ENCODE measurements at regions not wholly inside any gene's neighbourhood (a gene's known extent, or its start where the extent isn't known, plus 50 kb on each side); places are given as distances from the start of the nearest gene placed in this dataset.

GRCh38 chr16:73993878-73994277 lies 302.7 kb upstream of the PSMD7 start:
- no peak for DNase-seq
- ChIA-PET CTCF (ENCODE audit: partially characterized antibody) (no interaction called here), POLR2A (ENCODE audit: partially characterized antibody) (no interaction called here)
- intact Hi-C loops (cut with micrococcal nuclease): no loop called here
- Mint-ChIP-seq H3K9me3 (peaks cover 0 to 15% (median 0%) of the 10 kb centered on the region in 8 donors), H3K27ac (no peak overlapping the region), H3K4me3 (no peak overlapping the region), H3K36me3 (no peaks in the 10 kb centered on the region), H3K27me3 (no peaks in the 10 kb centered on the region), H3K4me1 (no peaks in the 10 kb centered on the region)
- H3K9me3 ChIP-seq (ENCODE audit: control insufficient read depth in 1 of 2, low read length in 2 of 2): no peaks in the 10 kb centered on the region
- H3K27me3 ChIP-seq (ENCODE audit: insufficient read depth, low read length): no peaks in the 10 kb centered on the region
- no peaks in the 10 kb centered on the region for H3K36me3 ChIP-seq (ENCODE audit: insufficient read depth, low read length)
- no peak overlapping the region for H3K27ac ChIP-seq (ENCODE audit: low read depth, low read length)
- H3K4me1 ChIP-seq (ENCODE audit: insufficient read depth, low read length): no peaks in the 10 kb centered on the region
- no peak overlapping the region for H3K4me3 ChIP-seq (ENCODE audit: low read length in 2 of 2)

DNA sequence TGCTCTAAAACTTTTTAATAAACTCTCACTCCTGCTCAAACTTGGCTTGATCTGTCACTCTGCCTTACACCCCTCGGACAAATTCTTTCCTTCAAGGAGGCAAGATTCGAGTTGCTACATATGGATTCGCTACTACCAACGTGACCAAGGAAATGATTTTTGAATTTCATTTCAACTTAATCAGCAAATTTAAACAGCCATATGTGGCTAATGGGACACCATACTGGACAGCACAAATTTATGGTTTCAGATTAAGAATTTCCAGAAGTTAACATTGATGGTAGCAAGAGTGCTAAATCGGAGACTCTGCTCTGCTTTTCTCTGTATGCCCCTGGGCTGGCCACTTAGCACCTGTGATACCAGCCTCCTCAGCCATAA lies 318.2 kb upstream of the PSMD7 start:
- no peak overlapping the region for H3K4me3 Mint-ChIP-seq
- no peaks in the 10 kb centered on the region for H3K36me3 ChIP-seq (ENCODE audit: insufficient read depth, low read length)
- no peak overlapping the region for H3K27ac ChIP-seq (ENCODE audit: low read depth, low read length)

GRCh38 chr16:73976644-73977043 lies 320.0 kb upstream of the PSMD7 start:
- no peaks in the 10 kb centered on the region for H3K27me3 ChIP-seq (ENCODE audit: insufficient read depth, low read length)
- H3K9me3 ChIP-seq (ENCODE audit: control insufficient read depth in 1 of 2, low read length in 2 of 2): no peaks in the 10 kb centered on the region
- no peak for DNase-seq
- Mint-ChIP-seq H3K27me3 (peaks cover 0 to 3% of the 10 kb centered on the region in 2 donors), H3K27ac (no peak overlapping the region), H3K9me3 (peaks cover 0 to 10% (median 3%) of the 10 kb centered on the region in 8 donors), H3K4me3 (no peak overlapping the region), H3K36me3 (no peaks in the 10 kb centered on the region), H3K4me1 (no peaks in the 10 kb centered on the region)
- no peak overlapping the region for H3K27ac ChIP-seq (ENCODE audit: low read depth, low read length)
- POLR2A ChIA-PET (ENCODE audit: partially characterized antibody): no interaction called here
- CTCF ChIA-PET (ENCODE audit: partially characterized antibody): no interaction called here
- intact Hi-C loops (cut with micrococcal nuclease): no loop called here
- no peak overlapping the region for H3K4me3 ChIP-seq (ENCODE audit: low read length in 2 of 2)
- H3K36me3 ChIP-seq (ENCODE audit: insufficient read depth, low read length): no peaks in the 10 kb centered on the region
- no peaks in the 10 kb centered on the region for H3K4me1 ChIP-seq (ENCODE audit: insufficient read depth, low read length)

More for the DNA sequence above, 318.2 kb upstream of the PSMD7 start:
- ChIA-PET POLR2A (ENCODE audit: partially characterized antibody) (no interaction called here), CTCF (ENCODE audit: partially characterized antibody) (no interaction called here)
- Mint-ChIP-seq H3K27me3 (peaks cover 0 to 3% of the 10 kb centered on the region in 2 donors), H3K36me3 (no peaks in the 10 kb centered on the region), H3K9me3 (peaks cover 0 to 25% (median 10%) of the 10 kb centered on the region in 8 donors), H3K27ac (no peak overlapping the region), H3K4me1 (no peaks in the 10 kb centered on the region)
- Histone ChIP-seq H3K4me3 (ENCODE audit: low read length in 2 of 2) (no peak overlapping the region), H3K9me3 (ENCODE audit: control insufficient read depth in 1 of 2, low read length in 2 of 2) (no peaks in the 10 kb centered on the region), H3K27me3 (ENCODE audit: insufficient read depth, low read length) (no peaks in the 10 kb centered on the region), H3K4me1 (ENCODE audit: insufficient read depth, low read length) (no peaks in the 10 kb centered on the region)
- intact Hi-C loops (cut with micrococcal nuclease): no loop called here
- no peak for DNase-seq

GRCh38 chr16:73973174-73973573 lies 323.4 kb upstream of the PSMD7 start:
- no peak for DNase-seq
- H3K4me1 ChIP-seq (ENCODE audit: insufficient read depth, low read length): no peaks in the 10 kb centered on the region
- Mint-ChIP-seq H3K9me3 (peaks cover 0 to 3% (median 0%) of the 10 kb centered on the region in 8 donors), H3K4me1 (no peaks in the 10 kb centered on the region), H3K36me3 (no peaks in the 10 kb centered on the region), H3K27ac (no peak overlapping the region), H3K4me3 (no peak overlapping the region), H3K27me3 (peaks cover 0 to 3% of the 10 kb centered on the region in 2 donors)
- no peaks in the 10 kb centered on the region for H3K9me3 ChIP-seq (ENCODE audit: control insufficient read depth in 1 of 2, low read length in 2 of 2)
- POLR2A ChIA-PET (ENCODE audit: partially characterized antibody): no interaction called here
- no peaks in the 10 kb centered on the region for H3K27me3 ChIP-seq (ENCODE audit: insufficient read depth, low read length)
- H3K4me3 ChIP-seq (ENCODE audit: low read length in 2 of 2): no peak overlapping the region
- intact Hi-C loops (cut with micrococcal nuclease): no loop called here
- no peak overlapping the region for H3K27ac ChIP-seq (ENCODE audit: low read depth, low read length)
- CTCF ChIA-PET (ENCODE audit: partially characterized antibody): no interaction called here
- H3K36me3 ChIP-seq (ENCODE audit: insufficient read depth, low read length): no peaks in the 10 kb centered on the region

DNA sequence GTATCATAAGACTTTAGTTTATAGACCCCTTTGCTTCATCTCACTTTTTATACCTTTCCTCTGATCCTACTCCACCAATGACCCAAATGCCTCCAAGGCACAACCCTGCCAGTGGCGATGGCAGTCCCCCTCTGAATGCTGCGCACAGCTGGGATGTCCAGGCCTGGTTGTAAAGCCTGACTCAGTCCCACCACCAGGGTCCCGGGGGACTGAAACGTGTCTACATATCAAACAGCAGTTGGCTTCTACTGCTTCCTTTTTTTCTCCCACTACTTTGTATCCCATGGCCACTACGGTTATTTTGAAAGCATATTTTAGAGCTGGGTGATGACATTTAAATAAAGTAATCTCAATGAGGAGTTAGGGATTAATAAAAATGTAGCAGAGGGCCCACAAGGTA lies 329.8 kb upstream of the PSMD7 start:
- H3K4me1 Mint-ChIP-seq: no peaks in the 10 kb centered on the region
- CTCF ChIA-PET (ENCODE audit: partially characterized antibody): no interaction called here

GRCh38 chr16:73965591-73965990 lies 331.0 kb upstream of the PSMD7 start:
- Mint-ChIP-seq H3K9me3 (peaks cover 0 to 3% (median 1%) of the 10 kb centered on the region in 8 donors), H3K27ac (no peak overlapping the region), H3K4me3 (no peak overlapping the region), H3K27me3 (no peaks in the 10 kb centered on the region), H3K4me1 (no peaks in the 10 kb centered on the region), H3K36me3 (no peaks in the 10 kb centered on the region)
- H3K4me1 ChIP-seq (ENCODE audit: insufficient read depth, low read length): no peaks in the 10 kb centered on the region
- no peak overlapping the region for H3K4me3 ChIP-seq (ENCODE audit: low read length in 2 of 2)
- no peaks in the 10 kb centered on the region for H3K27me3 ChIP-seq (ENCODE audit: insufficient read depth, low read length)
- DNase-seq: no peak
- no peak overlapping the region for H3K27ac ChIP-seq (ENCODE audit: low read depth, low read length)
- intact Hi-C loops (cut with micrococcal nuclease): no loop called here
- no peaks in the 10 kb centered on the region for H3K9me3 ChIP-seq (ENCODE audit: control insufficient read depth in 1 of 2, low read length in 2 of 2)
- no peaks in the 10 kb centered on the region for H3K36me3 ChIP-seq (ENCODE audit: insufficient read depth, low read length)
- ChIA-PET CTCF (ENCODE audit: partially characterized antibody) (no interaction called here), POLR2A (ENCODE audit: partially characterized antibody) (no interaction called here)

More for the DNA sequence above, 329.8 kb upstream of the PSMD7 start:
- H3K4me3 ChIP-seq (ENCODE audit: low read length in 2 of 2): no peak overlapping the region
- intact Hi-C loops (cut with micrococcal nuclease): no loop called here
- H3K27ac Mint-ChIP-seq: no peak overlapping the region
- H3K27me3 ChIP-seq (ENCODE audit: insufficient read depth, low read length): no peaks in the 10 kb centered on the region
- no peaks in the 10 kb centered on the region for H3K4me1 ChIP-seq (ENCODE audit: insufficient read depth, low read length)
- no peaks in the 10 kb centered on the region for H3K36me3 ChIP-seq (ENCODE audit: insufficient read depth, low read length)
- DNase-seq: no peak
- H3K9me3 Mint-ChIP-seq: peaks cover 0 to 3% (median 1%) of the 10 kb centered on the region in 8 donors
- H3K4me3 Mint-ChIP-seq: no peak overlapping the region
- POLR2A ChIA-PET (ENCODE audit: partially characterized antibody): no interaction called here
- no peak overlapping the region for H3K27ac ChIP-seq (ENCODE audit: low read depth, low read length)
- no peaks in the 10 kb centered on the region for H3K36me3 Mint-ChIP-seq
- no peaks in the 10 kb centered on the region for H3K27me3 Mint-ChIP-seq
- no peaks in the 10 kb centered on the region for H3K9me3 ChIP-seq (ENCODE audit: control insufficient read depth in 1 of 2, low read length in 2 of 2)

- DNase-seq: peak in 4 of 5 donors; percentile 4 to 23 (median 8)
- H3K9me3 Mint-ChIP-seq: peaks cover 0 to 2% (median 0%) of the 10 kb centered on the region in 8 donors
- intact Hi-C loops (cut with micrococcal nuclease): loop anchor here (5.0 to 10.0 kb wide), 2 partner anchors 1122 to 1455 kb away; no protein-coding TSS in a partner anchor
- H3K27ac Mint-ChIP-seq: no peak overlapping the region
- H3K36me3 Mint-ChIP-seq: no peaks in the 10 kb centered on the region
- no peak overlapping the region for H3K27ac ChIP-seq (ENCODE audit: low read depth, low read length)
- POLR2A ChIA-PET (ENCODE audit: partially characterized antibody): no interaction called here
- H3K27me3 Mint-ChIP-seq: peaks cover 1 to 3% of the 10 kb centered on the region in 2 donors
- no peak overlapping the region for H3K4me3 Mint-ChIP-seq
- H3K4me3 ChIP-seq (ENCODE audit: low read length in 2 of 2): no peak overlapping the region
- no peaks in the 10 kb centered on the region for H3K4me1 Mint-ChIP-seq
- H3K4me1 ChIP-seq (ENCODE audit: insufficient read depth, low read length): no peaks in the 10 kb centered on the region
- H3K27me3 ChIP-seq (ENCODE audit: insufficient read depth, low read length): no peaks in the 10 kb centered on the region
- H3K36me3 ChIP-seq (ENCODE audit: insufficient read depth, low read length): no peaks in the 10 kb centered on the region
- H3K9me3 ChIP-seq (ENCODE audit: control insufficient read depth in 1 of 2, low read length in 2 of 2): no peaks in the 10 kb centered on the region
- CTCF ChIA-PET (ENCODE audit: partially characterized antibody): interaction anchor here (1.2 to 1.8 kb wide), 2 partner anchors 10 to 1832 kb away, joined by 4 to 11 read pairs; no protein-coding TSS in a partner anchor
Measured at GRCh38 chr16:73956587-73957494, 339.8 kb upstream of the PSMD7 start.
